Stimulated activated CD4-positive, alpha-beta T cell treated with anti-CD3 and anti-CD28 coated beads, Interleukin-15, amount 100 ng/mL, for 48 hours (primary cell): ENCODE measurements at regions not wholly inside any gene's neighbourhood (a gene's known extent, or its start where the extent isn't known, plus 50 kb on each side); places are given as distances from the start of the nearest gene placed in this dataset.
"Not testable (repeated sequence)": the region's sequence is repeated elsewhere in the genome, so short reads cannot be mapped to it uniquely, and the experiment has no call there.

Experiments
- DNase-seq, 2 donors: peaks; one replicate each; pipeline ENCODE4 v3.0.0-alpha.2; 2020; ENCODE audit warnings: low read depth in 2 of 2

- DNase-seq: no peak
Observed at GRCh38 chr10:109663122-109663521, 260.2 kb downstream of the XPNPEP1 start.

- not testable (repeated sequence) for DNase-seq
Observed at GRCh38 chr10:109652612-109653011, 270.7 kb downstream of the XPNPEP1 start.

GRCh38 chr10:109650228-109650627 is 273.1 kb downstream of the XPNPEP1 start:
- DNase-seq: no peak

- DNase-seq: no peak
Observed at GRCh38 chr10:109647627-109648026, 275.7 kb downstream of the XPNPEP1 start.

GRCh38 chr10:109633846-109634245 is 289.5 kb downstream of the XPNPEP1 start:
- no peak for DNase-seq

- not testable (repeated sequence) for DNase-seq
Observed at GRCh38 chr10:109633017-109633416, 290.3 kb downstream of the XPNPEP1 start.

GRCh38 chr10:109624939-109625338 is 298.4 kb downstream of the XPNPEP1 start:
- DNase-seq: no peak

GRCh38 chr10:109622566-109622965 is 300.7 kb downstream of the XPNPEP1 start:
- no peak for DNase-seq

- no peak for DNase-seq
Observed at GRCh38 chr10:109620396-109620795, 302.9 kb downstream of the XPNPEP1 start.

GRCh38 chr10:109619914-109620313 is 303.4 kb downstream of the XPNPEP1 start:
- DNase-seq: no peak

GRCh38 chr10:109618748-109619147 is 304.6 kb downstream of the XPNPEP1 start:
- DNase-seq: no peak

GRCh38 chr10:109618301-109618700 is 305.0 kb downstream of the XPNPEP1 start:
- DNase-seq: no peak

GRCh38 chr10:109616359-109616980 is 306.8 kb downstream of the XPNPEP1 start:
- no peak for DNase-seq

- not testable (repeated sequence) for DNase-seq
Observed at GRCh38 chr10:109595356-109595755, 328.0 kb downstream of the XPNPEP1 start.

- no peak for DNase-seq
Observed at GRCh38 chr10:109593682-109594081, 329.6 kb downstream of the XPNPEP1 start.

- no peak for DNase-seq
Observed at GRCh38 chr10:109592391-109592790, 330.9 kb downstream of the XPNPEP1 start.

- DNase-seq: no peak
Observed at GRCh38 chr10:109591601-109592000, 331.7 kb downstream of the XPNPEP1 start.

GRCh38 chr10:109588259-109588658 is 335.1 kb downstream of the XPNPEP1 start:
- no peak for DNase-seq

- DNase-seq: no peak
Observed at GRCh38 chr10:109587366-109587765, 335.9 kb downstream of the XPNPEP1 start.

- no peak for DNase-seq
Observed at GRCh38 chr10:109556399-109556798, 366.9 kb downstream of the XPNPEP1 start.

- DNase-seq: not testable (repeated sequence)
Observed at GRCh38 chr10:109542050-109542603, 381.2 kb downstream of the XPNPEP1 start.

- no peak for DNase-seq
Observed at GRCh38 chr10:109534193-109534592, 389.1 kb downstream of the XPNPEP1 start.

- no peak for DNase-seq
Observed at GRCh38 chr10:109529258-109529657, 394.1 kb downstream of the XPNPEP1 start.

GRCh38 chr10:109517748-109518147 is 405.6 kb downstream of the XPNPEP1 start:
- DNase-seq: no peak
